Parathyroid adenoma (tissue), 2 donors: ENCODE measurements at regions not wholly inside any gene's neighbourhood (a gene's known extent, or its start where the extent isn't known, plus 50 kb on each side); places are given as distances from the start of the nearest gene placed in this dataset.

ENCODE experiments used
- H2AFZ ChIP-seq: fragments of 300-600 bp; sonication (generic); one replicate; pipeline ENCODE4 v1.7.0; 2017; ENCODE audit warnings: antibody characterized with exemption, mild to moderate bottlenecking
- H3K27ac ChIP-seq: fragments of 300-600 bp; sonication (generic); one replicate; pipeline ENCODE4 v1.7.0; 2017
- H3K27me3 ChIP-seq: fragments of 300-600 bp; sonication (generic); one replicate; pipeline ENCODE4 v1.7.0; 2017; ENCODE audit warnings: low read length; ENCODE audit not compliant: control insufficient read depth, insufficient read depth
- H3K36me3 ChIP-seq: fragments of 300-600 bp; sonication (generic); one replicate; pipeline ENCODE4 v1.7.0; 2017; ENCODE audit warnings: low read length; ENCODE audit not compliant: control insufficient read depth, insufficient read depth
- H3K4me1 ChIP-seq: fragments of 300-600 bp; sonication (generic); one replicate; pipeline ENCODE4 v1.7.0; 2017; ENCODE audit warnings: control low read depth
- H3K4me2 ChIP-seq: fragments of 300-600 bp; sonication (generic); one replicate; pipeline ENCODE4 v1.7.0; 2017; ENCODE audit warnings: low read length
- H3K4me3 ChIP-seq: fragments of 300-600 bp; sonication (generic); one replicate; pipeline ENCODE4 v1.7.0; 2017; ENCODE audit warnings: low read depth, low read length
- H3K79me2 ChIP-seq: fragments of 300-600 bp; sonication (generic); one replicate; pipeline ENCODE4 v1.7.0; 2017; ENCODE audit warnings: control low read depth
- H3K9ac ChIP-seq: fragments of 300-600 bp; sonication (generic); one replicate; pipeline ENCODE4 v1.7.0; 2017; ENCODE audit warnings: mild to moderate bottlenecking
- H3K9me3 ChIP-seq: fragments of 300-600 bp; sonication (generic); one replicate; pipeline ENCODE4 v1.7.0; 2017; ENCODE audit warnings: low read length; ENCODE audit not compliant: control insufficient read depth
- CTCF ChIP-seq: fragments of 300-600 bp; sonication (generic); IDR thresholded peaks from one replicate; pipeline ENCODE4 v1.7.0; 2017; ENCODE audit warnings: antibody characterized with exemption, mild to moderate bottlenecking
- donor health status: primary hyperparathyroidism.

- no peaks in the 10 kb centered on the region for H3K36me3 ChIP-seq
- H3K27me3 ChIP-seq: no peaks in the 10 kb centered on the region
- no peaks in the 10 kb centered on the region for H3K9me3 ChIP-seq
- no peak overlapping the region for H2AFZ ChIP-seq
- no peak overlapping the region for H3K27ac ChIP-seq
- TF ChIP-seq CTCF: no peak
- no peaks in the 10 kb centered on the region for H3K4me1 ChIP-seq
- H3K4me3 ChIP-seq: no peak overlapping the region
- H3K79me2 ChIP-seq: no peaks in the 10 kb centered on the region
- no peak overlapping the region for H3K9ac ChIP-seq
- H3K4me2 ChIP-seq: no peak overlapping the region
Observed at GRCh38 chr20:20820104-20820503, 107.7 kb upstream of the RALGAPA2 start.

GRCh38 chr20:20816969-20817755, 104.7 kb upstream of the RALGAPA2 start:
- H3K27ac ChIP-seq: no peak overlapping the region
- H3K9ac ChIP-seq: no peak overlapping the region
- no peaks in the 10 kb centered on the region for H3K4me1 ChIP-seq
- no peaks in the 10 kb centered on the region for H3K36me3 ChIP-seq
- no peak overlapping the region for H3K4me3 ChIP-seq
- H3K9me3 ChIP-seq: no peaks in the 10 kb centered on the region
- no peak overlapping the region for H3K4me2 ChIP-seq
- H3K27me3 ChIP-seq: no peaks in the 10 kb centered on the region
- H2AFZ ChIP-seq: no peak overlapping the region
- H3K79me2 ChIP-seq: no peaks in the 10 kb centered on the region
- TF ChIP-seq CTCF: no peak

GRCh38 chr20:20815711-20816455, 103.4 kb upstream of the RALGAPA2 start:
- Histone ChIP-seq H3K27ac (no peak overlapping the region), H2AFZ (no peak overlapping the region)
- no peak for TF ChIP-seq CTCF

GRCh38 chr20:20814685-20815084, 102.2 kb upstream of the RALGAPA2 start:
- Histone ChIP-seq H3K27me3 (no peaks in the 10 kb centered on the region), H3K9me3 (no peaks in the 10 kb centered on the region), H3K4me3 (no peak overlapping the region), H3K9ac (no peak overlapping the region), H3K4me1 (no peaks in the 10 kb centered on the region), H2AFZ (no peak overlapping the region), H3K36me3 (no peaks in the 10 kb centered on the region), H3K4me2 (no peak overlapping the region), H3K79me2 (no peaks in the 10 kb centered on the region), H3K27ac (no peak overlapping the region)
- TF ChIP-seq CTCF: no peak

More at GRCh38 chr20:20815711-20816455, 103.4 kb upstream of the RALGAPA2 start:
- H3K36me3 ChIP-seq: no peaks in the 10 kb centered on the region
- H3K9me3 ChIP-seq: no peaks in the 10 kb centered on the region
- no peak overlapping the region for H3K4me2 ChIP-seq
- no peaks in the 10 kb centered on the region for H3K27me3 ChIP-seq
- H3K9ac ChIP-seq: no peak overlapping the region
- no peak overlapping the region for H3K4me3 ChIP-seq
- no peaks in the 10 kb centered on the region for H3K4me1 ChIP-seq
- no peaks in the 10 kb centered on the region for H3K79me2 ChIP-seq
